ENCODE measurements at regions not wholly inside any gene's neighbourhood (a gene's known extent, or its start where the extent isn't known, plus 50 kb on each side); places are given as distances from the start of the nearest gene placed in this dataset.
A peak's percentile ranks its signal among the peaks of the same experiment; 100 is the strongest.

GRCh38 chr14:38873941-38874612 lies 229.0 kb downstream of the SEC23A start:
- TF ChIP-seq CTCF (IDR thresholded peaks at IDR 0.05; ENCODE audit: borderline replicate concordance, extremely low read depth, insufficient read depth) = no peak
- FAIRE-seq (no peak), DNase-seq (no peak)
- Histone ChIP-seq H3K27ac (ENCODE audit: low read depth in 2 of 2, low read length in 2 of 2) (no peak overlapping the region), H3K9ac (ENCODE audit: low read length in 3 of 3) (no peak overlapping the region), H3K4me1 (ENCODE audit: control insufficient read depth in 2 of 3, insufficient read depth in 2 of 3, low read depth in 1 of 3, low read length in 3 of 3) (peaks cover 0 to under 1% (median 0%) of the 10 kb centered on the region in 3 donors), H3K36me3 (ENCODE audit: control insufficient read depth in 2 of 3, insufficient read depth in 3 of 3, low read length in 3 of 3) (no peaks in the 10 kb centered on the region), H3K4me3 (ENCODE audit: low read length in 3 of 3) (no peak overlapping the region), H3K27me3 (ENCODE audit: control insufficient read depth, insufficient read depth, low read length) (no peaks in the 10 kb centered on the region), H3K9me3 (ENCODE audit: control insufficient read depth in 2 of 3, insufficient read depth in 1 of 3, low read length in 3 of 3) (no peaks in the 10 kb centered on the region)
- intact Hi-C loops (cut with DNase I) = no loop called here

- Histone ChIP-seq H3K9ac (ENCODE audit: low read length in 3 of 3) (no peak overlapping the region), H3K36me3 (ENCODE audit: control insufficient read depth in 2 of 3, insufficient read depth in 3 of 3, low read length in 3 of 3) (no peaks in the 10 kb centered on the region), H3K4me3 (ENCODE audit: low read length in 3 of 3) (no peak overlapping the region), H3K27ac (ENCODE audit: low read depth in 2 of 2, low read length in 2 of 2) (no peak overlapping the region), H3K9me3 (ENCODE audit: control insufficient read depth in 2 of 3, insufficient read depth in 1 of 3, low read length in 3 of 3) (no peaks in the 10 kb centered on the region), H3K4me1 (ENCODE audit: control insufficient read depth in 2 of 3, insufficient read depth in 2 of 3, low read depth in 1 of 3, low read length in 3 of 3) (peaks cover 0 to 10% (median 2%) of the 10 kb centered on the region in 3 donors), H3K27me3 (ENCODE audit: control insufficient read depth, insufficient read depth, low read length) (no peaks in the 10 kb centered on the region)
- TF ChIP-seq CTCF (IDR thresholded peaks at IDR 0.05; ENCODE audit: borderline replicate concordance, extremely low read depth, insufficient read depth) = no peak
- no peak for FAIRE-seq
- peak in 2 of 5 donors; percentile 8 to 29 for DNase-seq
- intact Hi-C loops (cut with DNase I) = no loop called here
Observed at GRCh38 chr14:38870296-38870836, 232.7 kb downstream of the SEC23A start.

GRCh38 chr14:38868399-38869290 lies 234.4 kb downstream of the SEC23A start:
- no peaks in the 10 kb centered on the region for H3K27me3 ChIP-seq (ENCODE audit: control insufficient read depth, insufficient read depth, low read length)
- peaks cover 0 to 10% (median 2%) of the 10 kb centered on the region in 3 donors for H3K4me1 ChIP-seq (ENCODE audit: control insufficient read depth in 2 of 3, insufficient read depth in 2 of 3, low read depth in 1 of 3, low read length in 3 of 3)
- DNase-seq = peak in 4 of 5 donors; percentile 48 to 87 (median 64)
- no peak for FAIRE-seq
- H3K36me3 ChIP-seq (ENCODE audit: control insufficient read depth in 2 of 3, insufficient read depth in 3 of 3, low read length in 3 of 3) = no peaks in the 10 kb centered on the region
- no peak overlapping the region for H3K4me3 ChIP-seq (ENCODE audit: low read length in 3 of 3)
- no peak for TF ChIP-seq CTCF (IDR thresholded peaks at IDR 0.05; ENCODE audit: borderline replicate concordance, extremely low read depth, insufficient read depth)
- no peak overlapping the region for H3K27ac ChIP-seq (ENCODE audit: low read depth in 2 of 2, low read length in 2 of 2)
- peak overlapping the region in 1 of 3 donors; percentile 42 for H3K9ac ChIP-seq (ENCODE audit: low read length in 3 of 3)
- H3K9me3 ChIP-seq (ENCODE audit: control insufficient read depth in 2 of 3, insufficient read depth in 1 of 3, low read length in 3 of 3) = no peaks in the 10 kb centered on the region
- intact Hi-C loops (cut with DNase I) = no loop called here
